HG03571 (cell line): ENCODE measurements at regions not wholly inside any gene's neighbourhood (a gene's known extent, or its start where the extent isn't known, plus 50 kb on each side); places are given as distances from the start of the nearest gene placed in this dataset.
A peak's percentile ranks its signal among the peaks of the same experiment; 100 is the strongest.
"Not testable (repeated sequence)": the region's sequence is repeated elsewhere in the genome, so short reads cannot be mapped to it uniquely, and the experiment has no call there.

ENCODE experiments used
- ATAC-seq: cut with Tn5 transposase; IDR thresholded peaks from one replicate; pipeline ENCODE4 v1.9.1; 2021; ENCODE audit not compliant: unreplicated experiment

- ATAC-seq: peak; percentile 65
These were observed 615.4 kb upstream of the MIS18BP1 start for GRCh38 chr14:45868377-45868776.

- ATAC-seq: peak; percentile 66
These were observed 614.3 kb upstream of the MIS18BP1 start for GRCh38 chr14:45867046-45867894.

- no peak for ATAC-seq
These were observed 585.6 kb upstream of the MIS18BP1 start for GRCh38 chr14:45838597-45838996.

DNA sequence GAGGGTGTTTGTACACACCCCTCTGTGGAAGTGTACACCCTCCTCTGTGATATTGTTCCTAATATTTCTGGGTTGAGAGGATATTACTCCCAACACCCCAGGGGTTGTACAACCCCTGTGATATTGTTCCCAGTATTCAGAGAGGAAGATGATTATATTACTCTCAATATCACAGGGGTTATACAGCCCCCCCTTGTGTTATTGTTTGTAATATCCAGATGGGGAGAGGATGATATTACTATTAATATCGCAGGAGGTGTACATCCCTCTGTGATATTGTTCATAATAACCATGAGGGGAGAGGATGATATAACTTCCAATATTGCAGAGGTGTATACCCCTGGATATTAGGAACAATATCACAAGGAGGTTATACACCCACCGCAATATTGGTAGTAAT lies 566.1 kb upstream of the MIS18BP1 start:
- no peak for ATAC-seq

DNA sequence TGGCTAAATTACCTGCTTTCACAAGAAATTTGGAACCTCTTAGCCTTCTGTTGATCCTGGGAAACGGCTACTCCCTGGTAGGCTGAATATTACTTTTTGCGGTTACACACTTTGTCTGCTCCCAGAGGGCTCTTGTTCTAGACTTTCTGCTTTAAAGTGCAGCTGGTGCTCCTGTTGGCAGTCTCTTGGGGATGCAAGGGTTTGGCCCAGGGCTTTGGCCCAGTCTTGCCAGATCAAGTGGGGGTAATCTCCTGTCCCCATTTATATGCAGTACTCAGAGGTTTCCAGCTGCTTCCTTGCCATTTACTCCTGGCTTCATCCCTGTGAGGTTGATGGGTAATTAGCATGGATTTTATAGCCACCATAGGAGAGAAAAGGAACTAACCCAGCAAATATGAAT lies 558.2 kb upstream of the MIS18BP1 start:
- ATAC-seq: no peak

DNA sequence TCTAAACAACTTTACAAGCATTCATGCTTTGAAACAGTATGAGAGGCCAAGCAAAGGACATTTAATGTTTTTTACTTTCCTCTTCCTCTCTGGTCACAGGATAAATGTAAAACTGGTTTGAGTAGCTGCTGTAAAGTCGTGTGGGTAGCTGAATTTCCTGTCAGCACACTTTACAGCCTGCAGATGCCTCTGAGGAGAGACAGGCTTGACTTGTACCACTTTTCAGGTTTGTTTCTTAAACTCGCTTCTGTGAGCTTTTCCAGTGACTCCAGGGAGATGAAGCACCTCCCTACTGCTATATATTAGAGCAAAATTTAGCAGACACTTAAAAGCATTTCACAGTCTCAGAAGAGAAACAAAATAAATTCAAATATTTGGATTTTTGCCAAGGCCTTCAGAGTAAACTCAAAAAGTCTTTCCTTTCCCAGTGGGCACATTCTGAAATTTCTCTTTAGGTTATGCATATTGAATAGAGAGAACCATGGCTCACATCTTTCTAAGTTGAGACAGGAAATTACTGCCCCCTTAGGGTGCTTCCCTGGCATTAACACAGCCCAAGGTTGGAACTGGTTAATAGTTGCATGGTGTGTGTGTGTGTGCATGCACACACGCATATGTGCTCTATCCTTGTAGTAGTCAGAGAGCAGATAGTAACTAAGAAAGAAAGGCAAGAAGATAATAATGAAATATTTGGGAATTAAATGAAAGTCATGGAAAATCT lies 557.3 kb upstream of the MIS18BP1 start:
- no peak for ATAC-seq

- no peak for ATAC-seq
These were observed 554.3 kb upstream of the MIS18BP1 start for GRCh38 chr14:45807178-45807899.

- ATAC-seq: no peak
These were observed 546.5 kb upstream of the MIS18BP1 start for GRCh38 chr14:45799511-45799910.

DNA sequence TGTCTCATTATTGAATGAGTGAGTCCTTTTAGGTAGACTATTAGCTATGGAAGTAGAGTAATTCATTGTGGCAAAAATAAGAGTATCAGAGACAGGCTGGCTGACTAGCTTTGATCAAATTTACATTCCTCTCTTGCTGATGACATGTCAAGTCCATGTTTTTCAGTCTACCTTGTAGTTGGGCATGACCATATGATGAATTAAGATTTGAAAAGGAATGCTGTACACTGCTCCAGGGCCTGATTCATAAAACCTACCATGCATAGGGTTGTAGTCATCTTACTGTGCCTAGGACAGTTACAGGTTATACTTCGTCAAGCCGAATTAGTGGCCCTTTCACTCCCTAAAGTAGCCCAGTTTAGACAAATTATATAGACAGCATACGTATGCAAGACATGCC lies 545.7 kb upstream of the MIS18BP1 start:
- ATAC-seq: no peak

GRCh38 chr14:45796006-45796405 lies 543.0 kb upstream of the MIS18BP1 start:
- not testable (repeated sequence) for ATAC-seq

- ATAC-seq: no peak
These were observed 540.1 kb upstream of the MIS18BP1 start for GRCh38 chr14:45793081-45793480.

DNA sequence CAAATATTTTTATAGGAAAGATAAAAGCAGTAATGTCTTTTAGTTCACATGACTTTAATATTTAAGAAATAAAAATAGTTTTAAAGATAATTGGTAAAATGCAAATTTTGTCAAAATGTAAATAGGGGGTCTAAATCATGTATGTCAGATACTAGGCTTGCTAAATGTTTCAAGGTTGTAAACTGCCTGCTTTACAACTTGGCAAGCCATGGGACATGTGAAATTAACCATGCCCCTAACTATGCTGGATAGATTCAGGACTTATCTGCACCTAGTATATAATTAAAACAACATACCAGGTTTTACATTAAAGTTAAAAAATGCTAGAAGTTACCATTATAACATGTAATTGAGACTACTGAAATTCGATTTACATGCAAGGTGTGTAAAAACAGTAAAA lies 537.3 kb upstream of the MIS18BP1 start:
- ATAC-seq: no peak

DNA sequence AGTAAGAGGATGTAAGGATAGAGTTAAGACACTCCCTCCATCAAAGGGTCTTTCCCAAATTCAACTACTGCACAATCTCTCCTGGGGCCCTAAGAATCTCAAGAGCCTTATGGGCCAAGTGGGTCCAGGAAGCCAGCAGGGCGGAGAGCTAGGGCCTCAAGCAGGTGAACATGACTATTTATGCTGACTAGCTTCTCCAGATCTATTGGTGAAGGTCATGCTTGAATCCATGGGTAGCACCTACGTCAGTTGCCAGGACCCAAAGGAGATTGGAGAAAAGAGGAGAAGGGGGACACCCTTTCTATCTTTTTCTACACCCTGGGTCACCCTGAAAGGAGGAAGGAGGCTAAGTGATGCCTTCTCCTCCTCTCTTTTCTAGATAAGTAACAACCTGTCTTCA lies 534.2 kb upstream of the MIS18BP1 start:
- ATAC-seq: no peak

DNA sequence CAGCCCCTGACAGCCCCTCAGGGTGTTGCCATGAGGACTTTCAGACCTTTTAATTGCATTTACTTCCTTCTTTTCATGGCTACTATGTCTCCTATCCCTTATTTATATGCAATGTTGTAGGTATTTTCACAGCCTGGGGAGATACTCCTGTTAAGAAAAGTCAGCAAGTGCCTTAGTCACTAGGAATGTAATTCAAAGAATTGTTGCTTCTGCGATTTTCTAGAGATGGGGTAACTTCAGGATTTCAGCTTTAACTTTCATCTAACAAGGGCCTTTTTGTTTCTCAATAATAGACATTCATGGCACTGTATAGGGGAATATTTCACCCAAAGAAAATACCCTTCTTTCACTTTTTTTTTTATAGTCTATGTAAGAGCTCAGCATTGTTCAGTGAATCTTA lies 533.3 kb upstream of the MIS18BP1 start:
- no peak for ATAC-seq

- ATAC-seq: no peak
These were observed 532.2 kb upstream of the MIS18BP1 start for GRCh38 chr14:45785240-45785639.

GRCh38 chr14:45766247-45766646 lies 513.2 kb upstream of the MIS18BP1 start:
- ATAC-seq: no peak

GRCh38 chr14:45757655-45758054 lies 504.7 kb upstream of the MIS18BP1 start:
- no peak for ATAC-seq

DNA sequence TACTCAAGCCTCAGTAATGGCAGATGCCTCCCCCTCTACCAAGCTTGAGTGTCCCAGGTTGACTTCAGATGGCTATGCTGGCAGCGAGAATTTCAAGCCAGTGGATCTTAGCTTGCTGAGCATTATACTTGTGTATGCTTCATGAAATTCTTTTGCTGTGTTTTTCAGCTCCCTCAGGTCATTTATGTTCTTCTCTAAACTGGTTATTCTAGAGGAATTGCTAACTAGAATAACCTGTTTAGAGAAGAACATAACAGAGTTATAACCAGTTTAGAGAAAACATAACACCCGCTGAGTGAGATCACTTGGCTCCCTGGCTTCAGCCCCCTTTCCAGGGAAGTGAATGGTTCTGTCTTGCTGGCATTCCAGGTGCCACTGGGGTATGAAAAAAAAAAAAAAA lies 503.4 kb upstream of the MIS18BP1 start:
- not testable (repeated sequence) for ATAC-seq

DNA sequence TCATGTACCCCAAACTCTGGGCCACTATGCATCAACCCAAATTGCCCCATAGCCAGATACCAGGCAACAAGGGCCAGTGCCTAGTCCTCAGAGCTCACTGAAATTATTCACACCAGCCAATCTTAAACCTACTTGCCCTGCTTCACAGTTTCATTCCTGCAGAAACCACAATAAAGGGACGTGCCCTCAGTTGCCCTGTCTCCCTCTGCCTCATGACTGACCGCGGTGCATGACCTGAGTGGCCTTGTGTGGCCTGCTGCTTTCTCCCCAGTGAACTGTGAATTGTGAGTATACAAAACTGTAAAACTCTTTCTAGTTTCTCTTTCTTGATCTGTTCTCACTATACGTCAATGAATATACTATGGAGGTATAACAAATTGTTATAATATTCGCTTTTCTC lies 490.9 kb upstream of the MIS18BP1 start:
- no peak for ATAC-seq

DNA sequence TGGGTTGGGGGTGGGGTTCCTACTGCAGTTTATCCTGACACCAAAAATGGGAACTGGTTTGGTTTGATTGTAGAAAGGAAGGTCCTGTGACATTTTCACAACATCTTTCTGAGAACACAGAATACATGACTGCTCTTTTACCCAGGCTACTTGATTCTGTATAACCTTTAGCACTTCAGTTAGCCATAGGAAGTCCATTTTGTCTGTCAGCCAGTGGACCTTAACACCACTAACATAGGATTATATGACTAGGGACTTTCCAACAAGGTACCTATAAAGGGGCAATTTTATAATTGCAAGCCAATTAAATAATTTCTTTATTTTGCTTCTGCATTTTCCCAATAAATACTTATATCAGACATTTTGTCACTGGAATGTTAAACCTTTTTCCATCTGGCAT lies 489.2 kb upstream of the MIS18BP1 start:
- ATAC-seq: no peak

- ATAC-seq: no peak
These were observed 475.6 kb upstream of the MIS18BP1 start for GRCh38 chr14:45728434-45729225.
